HEK293T (cell line): ENCODE measurements at regions not wholly inside any gene's neighbourhood (a gene's known extent, or its start where the extent isn't known, plus 50 kb on each side); places are given as distances from the start of the nearest gene placed in this dataset.

ENCODE experiments used
- CTCF ChIA-PET: fragments of 350-600 bp; formaldehyde crosslinking; extraction: SDS; loops from one replicate; lab custom pipeline; 2021; ENCODE audit warnings: antibody characterized with exemption, inconsistent platforms; lab: Yijun Ruan, JAX
- POLR2A ChIA-PET: fragments of 350-600 bp; formaldehyde crosslinking; extraction: SDS; loops from one replicate; lab custom pipeline; 2020; ENCODE audit warnings: antibody characterized with exemption, inconsistent platforms; lab: Yijun Ruan, JAX
- DNase-seq: peaks from one replicate; pipeline ENCODE4 v3.0.0; 2012; ENCODE audit warnings: mixed read lengths; ENCODE audit errors: extremely low spot score
- ARNT ChIP-seq: fragments of 450-650 bp; IDR thresholded peaks from 2 replicates; pipeline ENCODE4 v1.6.1; 2017; ENCODE audit warnings: mild to moderate bottlenecking
- BHLHE40 ChIP-seq: fragments of 450-650 bp; IDR thresholded peaks from 2 replicates; pipeline ENCODE4 v1.6.1; 2016; ENCODE audit warnings: mild to moderate bottlenecking, moderate library complexity, borderline replicate concordance
- CTBP1 ChIP-seq: fragments of 450-650 bp; IDR thresholded peaks from 2 replicates; pipeline ENCODE4 v1.6.1; 2016; ENCODE audit warnings: borderline replicate concordance
- ELF4 ChIP-seq: fragments of 450-650 bp; IDR thresholded peaks from 2 replicates; pipeline ENCODE4 v1.6.1; 2017; ENCODE audit warnings: antibody characterized with exemption
- FOXA1 ChIP-seq: fragments of 450-650 bp; IDR thresholded peaks from 2 replicates; pipeline ENCODE4 v1.6.1; 2016; ENCODE audit warnings: mild to moderate bottlenecking
- FOXK2 ChIP-seq: fragments of 450-650 bp; IDR thresholded peaks from 2 replicates; pipeline ENCODE4 v1.6.1; 2016; ENCODE audit warnings: mild to moderate bottlenecking
- FOXM1 ChIP-seq: fragments of 450-650 bp; IDR thresholded peaks from 2 replicates; pipeline ENCODE4 v1.6.1; 2017; ENCODE audit warnings: mild to moderate bottlenecking, borderline replicate concordance
- HDGF ChIP-seq: fragments of 450-650 bp; IDR thresholded peaks from 2 replicates; pipeline ENCODE4 v1.6.1; 2017; ENCODE audit warnings: antibody characterized with exemption, borderline replicate concordance
- L3MBTL2 ChIP-seq: fragments of 450-650 bp; conservative IDR thresholded peaks from 2 replicates; pipeline ENCODE4 v1.6.1; 2016; ENCODE audit warnings: mild to moderate bottlenecking
- LEF1 ChIP-seq: fragments of 450-650 bp; IDR thresholded peaks from 2 replicates; pipeline ENCODE4 v1.6.1; 2017; ENCODE audit warnings: mild to moderate bottlenecking, borderline replicate concordance
- NFRKB ChIP-seq: fragments of 450-650 bp; IDR thresholded peaks from 2 replicates; pipeline ENCODE4 v1.6.1; 2016; ENCODE audit warnings: mild to moderate bottlenecking, moderate library complexity
- PKNOX1 ChIP-seq: fragments of 450-650 bp; IDR thresholded peaks from 2 replicates; pipeline ENCODE4 v1.6.1; 2016
- SP1 ChIP-seq: fragments of 450-650 bp; IDR thresholded peaks from 2 replicates; pipeline ENCODE4 v1.6.1; 2017
- SUZ12 ChIP-seq: fragments of 450-650 bp; IDR thresholded peaks from 2 replicates; pipeline ENCODE4 v1.6.1; 2016; ENCODE audit warnings: mild to moderate bottlenecking
- TARDBP ChIP-seq: fragments of 450-650 bp; IDR thresholded peaks from 2 replicates; pipeline ENCODE4 v1.6.1; 2016
- ZNF384 ChIP-seq: fragments of 450-650 bp; IDR thresholded peaks from 2 replicates; pipeline ENCODE4 v1.6.1; 2016

GRCh38 chr20:39349240-39349639 is 387.1 kb downstream of the DHX35 start:
- ChIA-PET CTCF (interaction anchor here (1.0 kb wide), 1 partner anchor 80 kb away, joined by 3 read pairs; no protein-coding TSS in a partner anchor), POLR2A (no interaction called here)
- DNase-seq: no peak
- TF ChIP-seq HDGF (no peak), CTBP1 (no peak), PKNOX1 (no peak), LEF1 (no peak), L3MBTL2 (no peak), SP1 (no peak), TARDBP (no peak), ELF4 (no peak), FOXK2 (no peak), BHLHE40 (no peak)

GRCh38 chr20:39347626-39348025 is 385.5 kb downstream of the DHX35 start:
- TF ChIP-seq ZNF384: no peak
- TF ChIP-seq ARNT: no peak
- no peak for TF ChIP-seq ELF4
- TF ChIP-seq L3MBTL2: no peak
- no peak for TF ChIP-seq LEF1
- TF ChIP-seq TARDBP: no peak
- TF ChIP-seq SP1: no peak
- no peak for TF ChIP-seq NFRKB
- no peak for TF ChIP-seq SUZ12
- TF ChIP-seq HDGF: no peak
- no peak for TF ChIP-seq CTBP1
- TF ChIP-seq FOXK2: no peak
- TF ChIP-seq BHLHE40: no peak
- DNase-seq: no peak
- POLR2A ChIA-PET: no interaction called here
- CTCF ChIA-PET: no interaction called here

GRCh38 chr20:39342463-39342862 is 380.3 kb downstream of the DHX35 start:
- TF ChIP-seq HDGF: no peak
- no peak for TF ChIP-seq FOXM1
- no peak for TF ChIP-seq LEF1
- no peak for TF ChIP-seq BHLHE40
- no peak for TF ChIP-seq CTBP1
- no peak for TF ChIP-seq FOXA1
- TF ChIP-seq L3MBTL2: no peak
- TF ChIP-seq PKNOX1: no peak
- no peak for TF ChIP-seq ELF4
- CTCF ChIA-PET: no interaction called here
- POLR2A ChIA-PET: no interaction called here
- DNase-seq: no peak

GRCh38 chr20:39338469-39339376 is 376.6 kb downstream of the DHX35 start:
- DNase-seq: no peak
- ChIA-PET POLR2A (no interaction called here), CTCF (no interaction called here)
- TF ChIP-seq SUZ12: no peak
- no peak for TF ChIP-seq BHLHE40
- TF ChIP-seq ARNT: no peak
- TF ChIP-seq FOXA1: no peak
- TF ChIP-seq NFRKB: no peak
- TF ChIP-seq L3MBTL2: no peak
- no peak for TF ChIP-seq CTBP1
- TF ChIP-seq ELF4: no peak
- no peak for TF ChIP-seq LEF1

- ChIA-PET CTCF (no interaction called here), POLR2A (no interaction called here)
- DNase-seq: no peak
- TF ChIP-seq FOXM1 (no peak), BHLHE40 (no peak), L3MBTL2 (no peak), HDGF (no peak), ZNF384 (no peak), FOXA1 (no peak), FOXK2 (no peak), PKNOX1 (no peak), NFRKB (no peak), LEF1 (no peak), ELF4 (no peak), SP1 (no peak), SUZ12 (no peak), TARDBP (no peak)
These were observed 371.1 kb downstream of the DHX35 start for GRCh38 chr20:39333211-39333610.

GRCh38 chr20:39328347-39328746 is 366.2 kb downstream of the DHX35 start:
- ChIA-PET CTCF (no interaction called here), POLR2A (no interaction called here)
- TF ChIP-seq HDGF (no peak), FOXK2 (no peak), CTBP1 (no peak), LEF1 (no peak), SUZ12 (no peak), L3MBTL2 (no peak), FOXA1 (no peak), ARNT (no peak), PKNOX1 (no peak), TARDBP (no peak), ELF4 (no peak), ZNF384 (no peak), NFRKB (no peak), BHLHE40 (no peak), SP1 (no peak), FOXM1 (no peak)

More at GRCh38 chr20:39328347-39328746, 366.2 kb downstream of the DHX35 start:
- DNase-seq: no peak
